CD4-positive, alpha-beta T cell treated with Interferon gamma for 1 hour (primary cell): ENCODE measurements at regions not wholly inside any gene's neighbourhood (a gene's known extent, or its start where the extent isn't known, plus 50 kb on each side); places are given as distances from the start of the nearest gene placed in this dataset.
A peak's percentile ranks its signal among the peaks of the same experiment; 100 is the strongest.

Source experiments
- DNase-seq: peaks from one replicate; pipeline ENCODE4 v3.0.0-alpha.2; 2020

GRCh38 chr1:201690528-201690927 lies 138.4 kb upstream of the IPO9 start:
- no peak for DNase-seq

GRCh38 chr1:201691716-201692554 lies 137.0 kb upstream of the IPO9 start:
- no peak for DNase-seq

GRCh38 chr1:201692555-201693394 lies 136.2 kb upstream of the IPO9 start:
- DNase-seq = no peak

GRCh38 chr1:201693890-201694607 lies 134.9 kb upstream of the IPO9 start:
- no peak for DNase-seq

GRCh38 chr1:201694608-201695335 lies 134.2 kb upstream of the IPO9 start:
- DNase-seq = no peak

GRCh38 chr1:201695607-201696006 lies 133.3 kb upstream of the IPO9 start:
- no peak for DNase-seq

- no peak for DNase-seq
Observed at GRCh38 chr1:201696217-201696761, 132.7 kb upstream of the IPO9 start.

GRCh38 chr1:201697174-201697573 lies 131.8 kb upstream of the IPO9 start:
- DNase-seq = no peak

GRCh38 chr1:201701831-201702230 lies 127.1 kb upstream of the IPO9 start:
- DNase-seq = no peak

- no peak for DNase-seq
Observed at GRCh38 chr1:201702936-201703335, 126.0 kb upstream of the IPO9 start.

- peak; percentile 52 for DNase-seq
Observed at GRCh38 chr1:201703621-201704438, 125.1 kb upstream of the IPO9 start.

GRCh38 chr1:201704439-201704792 lies 124.5 kb upstream of the IPO9 start:
- DNase-seq = no peak

GRCh38 chr1:201705389-201705788 lies 123.6 kb upstream of the IPO9 start:
- no peak for DNase-seq

- DNase-seq = no peak
Observed at GRCh38 chr1:201706109-201706508, 122.8 kb upstream of the IPO9 start.

GRCh38 chr1:201707027-201707426 lies 121.9 kb upstream of the IPO9 start:
- DNase-seq = no peak

GRCh38 chr1:201707656-201708055 lies 121.3 kb upstream of the IPO9 start:
- no peak for DNase-seq

GRCh38 chr1:201708085-201708512 lies 120.9 kb upstream of the IPO9 start:
- DNase-seq = no peak

- no peak for DNase-seq
Observed at GRCh38 chr1:201708691-201709090, 120.3 kb upstream of the IPO9 start.

- peak; percentile 33 for DNase-seq
Observed at GRCh38 chr1:201709564-201710295, 119.2 kb upstream of the IPO9 start.
